HG02943 (cell line): ENCODE measurements at regions not wholly inside any gene's neighbourhood (a gene's known extent, or its start where the extent isn't known, plus 50 kb on each side); places are given as distances from the start of the nearest gene placed in this dataset.

Experiments used
- ATAC-seq: cut with Tn5 transposase; IDR thresholded peaks from one replicate; pipeline ENCODE4 v1.9.1; 2021; ENCODE audit warnings: mild to moderate bottlenecking, low read depth, moderate library complexity; ENCODE audit not compliant: unreplicated experiment

DNA sequence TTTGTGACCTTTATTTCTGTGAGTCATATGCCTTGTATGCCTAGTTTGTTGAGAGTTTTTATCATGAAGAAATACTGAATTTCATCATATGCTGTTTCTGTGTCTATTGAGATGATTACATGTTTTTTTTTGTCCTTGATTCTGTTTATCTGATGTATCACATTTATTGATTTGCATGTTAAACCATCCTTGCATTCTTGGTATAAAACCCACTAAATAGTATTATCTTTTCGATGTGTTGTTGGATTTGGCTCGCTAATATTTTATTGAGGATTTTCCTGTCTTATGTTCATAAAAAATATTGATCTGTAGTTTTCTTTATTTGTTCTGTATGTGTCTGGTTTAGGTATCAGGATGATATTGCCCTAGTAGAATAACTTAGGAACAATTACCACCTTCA is 164.7 kb upstream of the CHRM3 start:
- no peak for ATAC-seq

DNA sequence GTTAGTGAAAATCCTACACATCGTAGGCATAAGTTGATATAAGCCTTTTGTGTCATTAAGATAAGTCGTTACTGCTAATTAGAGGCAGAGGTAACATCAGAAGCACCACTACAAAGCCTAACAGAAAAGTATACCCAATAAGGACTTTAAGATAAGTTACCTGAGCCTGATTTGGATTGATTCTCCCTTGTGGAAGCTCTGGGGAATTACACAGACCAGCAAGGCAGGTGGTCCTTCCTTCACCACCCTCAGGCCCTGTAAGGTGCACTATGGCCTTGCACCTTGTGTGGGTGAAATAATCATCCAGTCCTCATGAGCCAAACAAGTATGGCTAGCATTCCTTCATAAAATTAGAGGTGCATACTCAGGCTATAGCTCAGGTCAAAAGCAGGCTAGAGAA is 166.7 kb upstream of the CHRM3 start:
- ATAC-seq = no peak

DNA sequence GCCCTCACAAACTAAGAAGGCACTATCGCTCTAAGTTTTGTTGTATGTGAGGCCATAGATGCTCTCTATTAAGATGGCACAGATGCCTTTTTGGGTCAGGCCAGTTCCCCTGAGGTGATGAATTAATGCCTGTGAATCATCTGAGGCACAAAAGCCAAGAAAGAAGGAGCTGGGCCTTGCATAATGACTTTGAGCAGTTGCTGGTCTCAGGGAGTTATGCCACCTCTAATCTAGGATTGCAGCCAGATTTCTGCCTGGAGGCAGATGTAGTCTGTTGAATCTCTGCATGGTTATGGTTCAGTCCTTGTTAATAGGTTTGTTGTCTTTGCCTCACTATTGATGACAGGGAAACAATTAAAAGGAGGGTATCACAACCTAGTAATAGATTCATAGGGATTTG is 168.1 kb upstream of the CHRM3 start:
- no peak for ATAC-seq

DNA sequence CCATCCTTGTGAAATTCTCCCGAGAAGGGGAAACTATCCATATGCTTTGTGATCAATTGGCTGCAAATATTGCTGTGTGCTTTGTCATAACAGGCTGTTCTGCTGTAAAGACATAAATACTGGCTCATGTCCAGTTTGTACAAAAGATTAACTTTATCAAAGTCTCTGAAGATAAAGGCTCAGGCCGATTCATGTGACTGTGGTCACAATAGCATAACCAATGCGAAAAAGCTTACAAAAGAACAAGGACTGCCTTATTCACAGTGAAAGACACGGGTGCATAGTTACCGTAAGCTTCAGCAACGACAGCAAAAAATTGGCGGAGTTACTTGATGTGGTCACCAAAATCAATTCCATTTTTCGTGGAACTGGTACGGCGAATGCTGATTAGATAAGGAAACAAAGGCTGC is 173.6 kb upstream of the CHRM3 start:
- no peak for ATAC-seq

DNA sequence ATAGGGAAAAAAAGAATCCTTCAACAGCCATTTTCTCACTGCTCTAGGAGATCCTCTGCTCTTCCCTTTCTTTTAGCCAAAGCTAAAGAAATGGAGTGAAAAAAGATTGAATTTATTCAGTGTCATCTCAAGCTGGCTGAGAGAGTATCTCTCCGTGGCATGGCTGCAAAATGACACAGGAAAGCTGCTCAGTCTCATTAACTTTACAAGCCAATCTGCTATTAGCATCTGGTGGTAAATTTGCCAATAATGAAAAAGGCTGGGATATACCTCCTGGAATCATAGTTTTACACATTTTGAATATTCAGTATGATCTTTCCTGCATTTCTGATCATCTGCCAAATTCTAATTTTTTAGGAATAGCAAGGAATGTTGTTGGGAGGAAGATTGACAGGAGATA is 176.8 kb upstream of the CHRM3 start:
- no peak for ATAC-seq

DNA sequence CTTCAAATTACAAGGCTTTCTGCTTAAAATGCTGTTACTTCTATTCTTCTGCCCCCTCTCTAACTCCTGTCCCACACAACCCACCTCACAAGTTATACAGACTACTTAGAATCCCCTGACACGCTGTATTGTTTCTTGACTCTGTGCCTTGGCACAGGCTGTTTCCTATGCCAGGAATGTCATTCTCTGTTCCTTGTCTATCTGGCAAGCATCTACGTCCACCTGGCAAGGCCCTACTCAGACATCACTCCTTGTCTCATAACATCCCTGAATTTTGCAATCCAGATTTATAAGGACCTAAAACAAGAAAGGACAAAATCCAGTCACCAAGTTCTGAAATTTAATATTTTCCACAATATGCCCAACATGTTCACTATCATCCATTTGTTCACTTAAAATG is 182.0 kb upstream of the CHRM3 start:
- no peak for ATAC-seq

DNA sequence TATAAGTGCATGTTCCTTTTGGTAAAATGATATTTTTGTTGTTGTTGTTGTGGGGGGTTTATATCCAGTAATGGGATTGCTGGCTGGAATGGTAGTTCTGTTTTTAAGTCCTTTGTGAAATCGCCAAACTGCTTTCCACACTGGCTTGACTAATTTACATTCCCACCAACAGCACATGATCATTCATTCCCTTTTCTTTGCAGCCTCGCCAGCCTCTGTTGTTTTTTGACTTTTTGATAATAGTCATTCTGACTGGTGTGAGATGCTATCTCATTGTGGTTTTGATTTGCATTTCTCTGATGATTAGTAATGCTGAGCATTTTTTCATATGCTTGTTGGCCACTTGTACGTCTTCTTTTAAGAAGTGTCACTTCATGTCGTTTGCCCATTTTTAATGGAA is 188.5 kb upstream of the CHRM3 start:
- no peak for ATAC-seq

DNA sequence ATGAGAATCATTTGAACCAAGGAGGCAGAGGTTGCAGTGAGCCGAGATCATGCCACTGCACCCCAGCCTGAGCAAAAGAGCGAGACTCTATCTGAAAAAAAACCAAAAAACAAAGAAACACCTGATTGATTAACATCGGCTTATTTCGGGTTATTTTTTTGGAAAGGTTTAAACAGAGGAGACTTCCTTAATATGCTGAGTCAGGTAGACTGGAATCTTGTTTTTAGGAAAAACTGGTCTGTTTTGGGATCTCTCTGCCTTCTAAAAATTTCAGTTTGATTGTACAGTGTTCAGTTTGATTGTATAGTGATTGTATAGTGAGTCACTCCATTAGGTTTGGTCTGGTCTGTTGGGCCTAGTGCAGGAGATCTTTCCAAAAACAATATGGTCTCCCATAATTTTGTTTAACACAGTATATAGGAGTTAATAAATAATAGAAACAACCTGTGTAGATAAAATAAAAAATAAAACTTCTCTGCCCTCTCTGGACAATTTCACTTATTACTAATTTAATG is 196.3 kb upstream of the CHRM3 start:
- ATAC-seq = no peak

DNA sequence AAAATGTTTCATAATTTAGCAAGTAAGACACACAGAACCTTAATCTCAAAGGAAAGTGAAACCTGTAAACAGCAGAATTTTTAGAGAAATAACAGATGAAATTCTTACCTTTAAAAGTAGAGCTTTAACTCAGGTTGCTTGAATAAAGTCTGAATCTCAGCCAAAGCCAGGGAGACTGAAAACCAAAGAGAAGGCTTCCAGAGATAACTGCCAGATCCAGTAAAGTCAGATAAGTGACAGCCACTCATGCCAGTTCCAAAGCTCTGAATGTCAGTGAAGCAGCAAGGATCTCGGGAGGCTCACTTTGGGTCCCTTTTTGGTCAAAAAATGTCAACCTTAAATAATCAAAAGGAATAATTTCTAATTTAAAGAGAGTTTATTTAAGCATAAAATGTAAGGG is 199.9 kb upstream of the CHRM3 start:
- ATAC-seq = no peak

DNA sequence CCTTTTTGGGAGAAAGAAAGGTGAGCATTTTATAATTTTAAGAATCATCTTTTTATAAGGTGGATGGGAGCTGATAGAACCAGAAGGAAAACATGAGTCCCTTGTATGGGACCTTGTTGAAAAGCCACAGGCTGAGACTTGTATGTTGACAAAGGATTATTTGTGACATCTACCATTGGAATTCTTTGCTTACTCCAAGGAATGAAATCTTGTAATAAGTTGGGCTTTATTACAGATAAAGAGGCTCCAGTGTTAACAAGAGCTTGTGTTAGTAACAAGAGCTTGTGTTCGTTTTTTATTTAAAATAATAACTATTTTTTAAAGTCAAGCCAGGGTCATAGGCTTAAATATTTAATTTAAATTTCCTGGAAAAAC is 201.1 kb upstream of the CHRM3 start:
- no peak for ATAC-seq

DNA sequence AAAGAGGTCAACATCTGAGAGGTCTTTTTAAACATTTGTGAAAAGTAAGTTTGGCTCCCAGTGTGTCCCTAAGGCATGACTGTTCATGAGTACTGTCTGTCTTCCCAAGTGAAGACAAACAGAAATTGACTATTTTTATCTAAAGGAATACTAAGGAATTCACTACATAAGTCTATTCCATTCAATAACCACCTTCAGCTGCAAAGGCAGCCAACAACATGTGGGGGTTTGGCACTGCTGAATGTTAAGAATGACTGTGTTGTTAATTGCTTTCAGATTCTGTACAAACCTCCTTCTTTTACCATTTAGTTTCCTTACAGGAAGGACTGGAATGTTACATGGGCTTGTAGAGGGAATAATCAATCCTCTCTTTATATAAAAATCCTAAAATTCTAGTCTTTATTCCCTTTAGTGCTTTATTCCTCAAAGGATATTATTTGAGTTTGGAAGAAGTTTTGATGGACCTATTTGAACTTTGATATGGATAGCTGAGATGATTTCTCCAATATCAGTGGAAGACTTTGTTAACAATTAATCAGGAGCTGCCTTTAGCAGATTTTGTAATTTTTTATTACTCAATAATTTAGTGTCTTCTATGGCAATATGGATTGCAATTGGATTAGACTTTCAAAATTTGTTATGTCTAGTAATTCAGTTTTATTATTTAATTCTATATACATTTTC is 201.7 kb upstream of the CHRM3 start:
- no peak for ATAC-seq

DNA sequence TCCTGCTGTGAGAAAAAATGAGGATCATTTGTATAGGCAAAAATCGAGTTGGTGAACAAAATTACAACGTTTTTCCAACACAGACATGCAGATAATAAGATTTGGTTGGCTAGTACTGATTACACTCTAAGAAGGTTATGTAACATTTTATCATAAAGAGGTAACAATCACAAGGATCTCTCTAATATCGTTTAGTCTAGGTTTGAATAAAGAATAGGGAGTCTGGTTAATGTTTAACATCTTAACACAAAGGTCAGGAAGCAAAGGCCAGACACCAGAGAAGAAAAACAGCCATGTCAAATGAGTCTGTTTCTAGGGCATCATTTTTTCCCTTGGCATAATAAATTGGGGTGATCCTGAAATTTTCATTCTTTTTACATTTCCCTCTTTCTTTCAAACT is 207.4 kb upstream of the CHRM3 start:
- no peak for ATAC-seq

DNA sequence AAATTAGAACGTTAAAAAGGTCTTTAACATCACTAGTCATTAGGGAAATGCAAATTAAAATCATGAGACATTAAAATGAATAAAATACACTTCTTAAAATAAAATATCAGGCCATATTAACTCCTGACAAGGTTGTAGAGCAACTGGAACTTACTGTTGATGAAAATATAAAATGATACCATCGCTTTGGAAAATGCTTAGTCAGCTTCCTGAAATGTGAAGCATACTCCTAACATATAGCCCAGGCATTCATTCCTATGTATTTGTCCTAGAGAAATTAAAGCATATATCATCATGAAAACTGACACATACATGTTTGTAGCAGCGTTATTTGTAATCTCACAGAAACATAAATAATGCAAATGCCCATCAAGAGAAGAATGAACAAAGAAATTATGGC is 211.5 kb upstream of the CHRM3 start:
- ATAC-seq = no peak

DNA sequence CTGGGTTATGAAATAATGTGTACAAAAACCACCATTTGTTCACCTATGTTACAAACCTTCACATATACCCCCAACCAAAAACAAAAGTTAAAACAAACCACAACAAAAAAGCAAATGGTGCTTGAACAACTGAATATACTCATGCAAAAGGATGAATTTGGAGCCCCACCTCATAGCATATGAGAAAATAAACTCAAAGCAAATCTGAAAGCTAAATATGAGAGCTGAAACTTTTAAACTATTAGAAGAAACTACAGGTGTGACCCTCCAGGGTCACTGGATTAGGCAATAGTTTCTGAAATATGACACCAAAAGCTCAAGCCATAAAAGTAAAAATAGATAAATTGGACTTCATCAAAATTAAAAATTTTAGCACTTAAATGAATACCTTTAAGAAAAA is 215.5 kb upstream of the CHRM3 start:
- ATAC-seq = no peak

DNA sequence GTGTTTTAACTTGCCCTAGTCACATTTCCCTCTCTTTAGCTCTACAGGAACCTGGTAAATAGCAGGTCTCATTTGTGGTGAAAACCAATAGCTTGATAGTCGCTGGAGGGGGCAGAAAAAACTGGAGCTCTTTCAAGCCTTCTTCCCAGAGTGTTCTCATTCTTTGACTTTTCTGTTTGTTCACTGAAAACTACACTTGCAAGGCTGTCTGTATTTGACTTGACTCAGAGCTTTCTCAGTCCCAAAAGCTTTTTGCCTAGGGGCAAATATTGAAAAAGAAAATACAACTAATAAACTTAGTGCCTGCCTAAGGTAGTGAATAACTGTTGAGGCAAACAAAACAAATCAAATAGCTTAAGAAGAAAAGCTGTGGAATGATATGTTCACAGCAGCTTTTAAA is 217.1 kb upstream of the CHRM3 start:
- ATAC-seq = no peak

DNA sequence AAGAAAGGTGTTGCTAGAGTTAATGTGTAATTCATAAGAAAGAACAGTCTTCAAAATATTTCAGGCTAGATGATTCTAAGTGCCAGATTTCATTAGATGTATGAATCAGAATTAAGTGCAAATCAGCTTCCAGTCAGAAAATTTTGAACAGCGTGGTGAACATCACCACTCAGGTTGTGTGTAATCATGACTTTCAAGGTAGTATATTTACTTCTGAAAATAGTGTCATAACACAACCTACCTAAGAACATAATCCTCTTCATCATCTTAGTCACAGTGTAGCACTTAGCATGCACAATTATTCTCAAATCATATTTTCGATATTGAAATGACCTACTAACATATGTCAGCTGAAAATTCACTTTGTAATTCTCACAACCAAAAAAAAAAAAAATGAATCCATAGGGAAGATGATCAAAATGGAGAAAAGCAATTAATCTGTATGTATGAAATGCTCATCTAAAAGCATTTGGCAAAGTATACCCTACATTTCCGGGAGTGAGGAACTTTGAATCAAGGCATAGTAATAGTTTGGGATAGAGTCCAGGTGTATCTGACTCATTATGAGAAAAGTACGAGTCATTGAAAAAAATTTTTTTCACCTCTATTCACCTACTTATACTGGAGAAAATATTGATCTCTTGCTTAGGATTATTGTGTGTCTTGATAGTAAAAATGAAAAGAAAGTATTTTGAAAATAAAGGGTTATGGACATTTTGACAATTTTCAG is 221.8 kb upstream of the CHRM3 start:
- ATAC-seq = no peak

DNA sequence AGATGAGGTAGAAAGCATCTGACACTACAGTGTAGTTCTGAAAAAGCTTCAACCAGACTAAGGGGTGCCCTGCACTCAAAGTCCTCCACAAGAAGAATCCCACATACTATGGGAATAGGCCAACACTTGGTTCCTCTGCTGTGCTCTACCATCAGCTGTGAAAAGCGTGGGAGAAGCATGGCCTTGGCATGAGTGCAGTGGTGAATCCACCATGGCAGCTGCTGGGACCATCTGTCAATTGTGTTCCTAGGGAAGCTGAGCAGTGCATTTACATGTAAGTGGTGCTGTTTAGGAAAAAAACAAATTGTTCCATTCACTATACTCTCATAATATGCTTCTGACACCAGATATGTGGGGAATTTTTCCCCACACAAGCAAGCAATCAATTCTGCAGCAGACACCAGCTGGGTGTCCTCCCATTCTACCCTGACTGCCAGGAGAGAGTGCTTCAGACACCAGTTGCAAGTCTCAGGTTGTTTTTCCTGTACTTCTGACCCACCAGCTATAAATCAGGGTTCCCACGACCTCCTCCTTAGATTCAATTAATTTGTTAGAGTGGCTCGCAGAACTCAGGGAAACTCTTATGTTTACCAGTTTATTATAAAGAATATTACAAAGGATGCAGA is 230.8 kb upstream of the CHRM3 start:
- no peak for ATAC-seq

DNA sequence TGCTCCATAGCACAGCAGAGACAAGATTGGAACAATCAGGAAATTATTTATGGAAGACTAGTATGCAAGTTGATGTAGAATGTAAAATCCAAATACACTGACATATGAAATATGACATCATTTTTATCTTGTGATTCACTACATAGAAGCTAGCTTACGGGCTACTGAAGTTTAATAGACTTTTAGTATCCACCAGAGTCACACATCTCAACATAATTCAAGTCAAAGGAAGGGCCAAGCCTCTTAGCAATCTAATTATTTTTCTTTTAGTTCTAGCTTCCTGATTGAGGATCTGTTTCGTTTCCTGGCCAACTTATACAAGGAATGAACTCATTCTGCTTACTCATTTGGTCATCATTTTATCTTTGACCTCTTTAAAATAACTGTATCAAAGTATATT is 234.4 kb upstream of the CHRM3 start:
- no peak for ATAC-seq

DNA sequence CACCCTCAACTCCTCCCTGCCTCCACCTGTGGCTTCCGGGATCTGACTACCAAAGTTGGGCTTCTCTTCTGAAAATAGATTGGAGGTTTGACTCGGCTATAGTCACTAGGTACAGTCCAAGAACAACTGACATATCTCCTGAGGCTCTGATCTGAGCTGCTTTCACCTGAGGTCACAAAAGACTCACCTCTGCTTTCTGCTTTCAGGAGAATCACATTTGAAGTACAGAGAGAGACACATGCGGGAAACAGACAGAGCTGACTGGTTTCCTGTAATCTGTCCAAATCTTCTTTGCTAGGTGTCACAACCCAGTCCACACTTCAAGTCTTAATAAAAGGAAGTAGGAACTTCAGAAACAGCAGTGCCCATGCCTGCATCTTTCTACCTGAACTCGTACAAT is 245.4 kb upstream of the CHRM3 start:
- no peak for ATAC-seq

DNA sequence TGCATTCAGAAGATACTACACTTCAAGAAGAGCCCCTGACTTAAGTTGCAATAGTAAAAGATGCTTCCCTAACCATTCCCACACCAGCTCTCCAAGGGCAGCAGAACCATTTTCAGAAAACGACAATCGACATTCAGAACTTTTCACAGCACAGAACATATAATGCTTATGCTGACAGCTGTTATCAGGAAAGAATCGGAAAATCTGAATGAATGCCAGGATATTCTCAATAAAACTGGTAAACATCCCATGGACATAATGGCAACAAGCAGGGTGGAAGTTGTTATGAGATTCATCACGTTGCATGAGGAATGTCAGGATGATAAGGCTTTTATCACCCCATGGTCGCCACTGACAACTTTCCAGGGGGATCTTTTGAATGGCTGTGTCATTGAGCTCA is 246.6 kb upstream of the CHRM3 start:
- ATAC-seq = no peak

DNA sequence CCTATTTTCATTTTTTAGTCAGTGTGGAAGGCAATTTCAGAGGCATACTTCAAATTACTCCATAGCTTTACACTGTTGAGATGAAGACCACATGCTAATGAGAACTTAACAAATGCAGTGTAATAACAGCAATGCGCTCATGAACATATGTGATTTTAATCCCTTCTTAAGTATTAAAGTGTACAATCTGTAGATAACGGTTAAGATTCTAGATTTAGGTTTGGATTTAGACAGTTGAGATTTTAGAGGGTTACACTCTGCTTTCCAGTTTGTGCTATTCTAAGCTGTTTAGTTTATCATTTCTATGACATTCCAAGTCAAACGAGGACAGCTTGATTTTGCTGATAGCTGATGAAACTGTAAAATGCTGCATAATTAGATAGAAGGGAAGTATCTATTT is 257.8 kb upstream of the CHRM3 start:
- ATAC-seq = no peak

DNA sequence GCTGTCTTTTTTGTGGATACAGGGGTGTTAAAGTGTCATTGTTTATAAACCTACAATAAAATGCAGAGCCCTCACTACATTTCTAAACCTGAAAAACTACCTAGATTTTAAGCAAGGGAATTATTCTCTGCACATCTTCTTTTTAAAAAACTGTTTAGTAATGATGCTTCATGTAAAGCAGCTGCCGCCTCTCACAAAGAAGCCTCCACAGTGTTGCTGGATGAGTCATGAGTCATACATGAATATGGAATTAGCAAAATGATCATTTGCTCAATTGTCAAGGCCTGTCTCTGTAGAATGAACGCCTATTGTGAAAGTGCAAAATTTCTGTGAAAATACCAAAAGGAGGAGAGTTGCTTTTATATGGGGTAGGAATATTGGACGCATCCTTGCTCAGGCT is 259.5 kb upstream of the CHRM3 start:
- ATAC-seq = no peak
